COLO668 (cell line): ENCODE measurements at regions not wholly inside any gene's neighbourhood (a gene's known extent, or its start where the extent isn't known, plus 50 kb on each side); places are given as distances from the start of the nearest gene placed in this dataset.
"Not testable (repeated sequence)": the region's sequence is repeated elsewhere in the genome, so short reads cannot be mapped to it uniquely, and the experiment has no call there.

Experiments used
- DNase-seq: peaks from one replicate; lab custom pipeline; 2025; ENCODE audit not compliant: unreplicated experiment; lab: John Stamatoyannopoulos, UW

DNA sequence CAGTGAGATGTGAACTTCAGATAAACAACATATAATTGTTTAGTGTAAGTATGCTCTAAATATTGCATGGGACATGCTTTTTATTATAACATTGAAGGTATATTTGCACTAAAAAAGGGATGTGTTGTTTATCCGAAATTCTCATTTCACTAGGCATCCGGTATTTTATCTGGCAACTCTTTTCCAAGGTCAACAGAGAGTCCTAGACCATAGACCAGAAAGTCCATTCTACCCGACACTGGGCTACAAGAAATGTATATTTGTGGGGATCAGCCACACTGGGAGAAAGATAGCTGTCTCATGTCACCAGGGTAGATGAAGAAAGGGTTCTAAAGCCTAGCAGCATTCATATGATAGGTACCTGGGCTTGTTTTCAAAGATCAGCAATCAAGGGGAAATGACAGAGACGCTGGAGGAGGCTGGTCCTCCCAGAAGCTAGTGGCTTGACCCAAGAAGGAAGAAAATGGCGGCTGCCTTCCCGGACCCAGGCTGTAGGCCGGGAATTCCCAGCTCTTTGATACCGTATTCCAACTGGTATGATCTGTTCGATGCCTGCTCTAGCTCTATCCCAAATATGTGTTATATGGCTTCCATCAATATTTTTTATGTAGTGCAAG lies 161.1 kb upstream of the IRF2BP2 start:
- no peak for DNase-seq

- DNase-seq, result no peak
These were observed 160.2 kb upstream of the IRF2BP2 start for GRCh38 chr1:234769986-234770795.

- no peak for DNase-seq
These were observed 159.5 kb upstream of the IRF2BP2 start for GRCh38 chr1:234769284-234769985.

- no peak for DNase-seq
These were observed 158.7 kb upstream of the IRF2BP2 start for GRCh38 chr1:234768569-234769283.

- no peak for DNase-seq
These were observed 158.2 kb upstream of the IRF2BP2 start for GRCh38 chr1:234768171-234768568.

DNA sequence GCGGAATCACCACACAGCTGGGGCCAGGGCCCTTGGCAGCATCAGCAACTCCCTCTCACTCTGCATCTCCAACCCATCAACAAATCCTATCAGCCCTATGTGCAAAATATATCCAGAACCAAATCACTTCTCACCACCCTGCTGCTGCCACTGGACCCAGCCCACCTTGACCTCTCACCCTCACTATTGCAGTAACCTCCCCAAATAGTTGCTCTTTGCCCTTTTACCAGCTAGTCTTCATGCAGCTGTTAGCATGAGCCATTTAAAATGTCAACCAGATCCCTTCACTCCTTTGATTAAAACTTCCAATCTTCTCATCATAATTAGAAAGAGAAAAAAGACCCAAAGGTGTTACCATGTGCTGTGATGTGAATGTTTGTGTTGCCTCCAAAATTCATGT lies 155.7 kb upstream of the IRF2BP2 start:
- DNase-seq, result no peak

GRCh38 chr1:234765181-234765580 lies 155.2 kb upstream of the IRF2BP2 start:
- no peak for DNase-seq

DNA sequence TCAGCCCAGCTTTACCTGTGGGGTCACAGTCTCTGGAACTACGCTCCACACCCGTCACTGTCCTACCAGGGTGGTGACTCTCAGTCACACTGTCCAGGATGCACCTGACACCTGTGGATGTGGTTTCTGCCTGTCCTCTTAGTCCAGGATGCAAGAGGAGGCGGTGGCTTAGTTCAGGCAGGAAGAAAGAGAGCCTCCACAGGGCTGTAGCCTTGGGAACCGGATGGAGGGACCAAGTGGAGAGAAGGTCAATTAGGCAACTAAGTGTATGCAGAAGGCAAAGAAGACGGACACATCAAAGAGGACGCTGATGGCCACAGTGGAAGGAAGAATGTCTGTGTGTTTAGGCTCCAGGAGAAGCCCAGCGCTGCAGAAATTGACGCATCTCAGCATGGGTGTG lies 153.9 kb upstream of the IRF2BP2 start:
- no peak for DNase-seq

- no peak for DNase-seq
These were observed 153.4 kb upstream of the IRF2BP2 start for GRCh38 chr1:234763367-234763766.

- DNase-seq, result not testable (repeated sequence)
These were observed 152.1 kb upstream of the IRF2BP2 start for GRCh38 chr1:234762127-234762526.

- no peak for DNase-seq
These were observed 150.3 kb upstream of the IRF2BP2 start for GRCh38 chr1:234760303-234760723.

DNA sequence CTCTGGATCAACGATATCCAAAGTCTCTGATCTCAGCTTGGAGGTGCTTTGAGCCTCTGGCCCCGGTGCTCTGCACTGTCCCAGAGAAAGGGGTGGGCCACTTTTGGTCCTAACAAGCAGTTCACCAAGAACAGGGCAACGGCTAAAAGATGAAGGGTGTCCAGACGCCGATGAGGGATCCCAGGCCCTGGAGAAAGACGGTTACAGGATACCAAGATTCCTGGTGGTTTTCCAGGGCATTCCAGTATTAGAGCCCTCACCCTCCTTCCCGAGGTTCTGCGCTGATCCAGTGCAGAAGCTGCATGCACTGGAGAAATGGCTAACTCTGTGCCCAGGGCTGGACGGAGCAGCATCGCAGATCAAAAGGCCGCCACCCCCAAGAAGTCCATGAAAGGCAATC lies 149.9 kb upstream of the IRF2BP2 start:
- no peak for DNase-seq

GRCh38 chr1:234758851-234759250 lies 148.9 kb upstream of the IRF2BP2 start:
- no peak for DNase-seq

GRCh38 chr1:234756857-234757256 lies 146.9 kb upstream of the IRF2BP2 start:
- no peak for DNase-seq

- DNase-seq, result no peak
These were observed 146.2 kb upstream of the IRF2BP2 start for GRCh38 chr1:234756066-234756774.

- no peak for DNase-seq
These were observed 145.5 kb upstream of the IRF2BP2 start for GRCh38 chr1:234755449-234755863.

DNA sequence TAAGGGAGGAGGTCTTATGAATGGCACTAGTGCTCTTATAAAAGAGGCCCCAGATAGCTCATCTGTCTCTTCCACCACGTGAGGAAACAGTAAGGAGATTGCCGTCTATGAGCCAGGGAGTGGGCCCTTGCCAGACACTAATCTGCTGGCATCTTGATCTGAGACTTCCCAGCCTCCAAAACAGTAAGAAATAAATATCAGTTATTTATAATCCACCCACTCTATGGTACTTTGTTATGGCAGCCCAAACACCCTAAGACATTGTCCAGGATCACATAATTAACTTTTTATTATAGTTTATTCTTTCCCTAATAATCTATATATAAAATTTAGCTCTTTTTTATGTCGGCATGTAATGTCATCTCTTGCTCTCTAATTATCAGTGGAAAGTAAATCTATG lies 144.0 kb upstream of the IRF2BP2 start:
- no peak for DNase-seq

DNA sequence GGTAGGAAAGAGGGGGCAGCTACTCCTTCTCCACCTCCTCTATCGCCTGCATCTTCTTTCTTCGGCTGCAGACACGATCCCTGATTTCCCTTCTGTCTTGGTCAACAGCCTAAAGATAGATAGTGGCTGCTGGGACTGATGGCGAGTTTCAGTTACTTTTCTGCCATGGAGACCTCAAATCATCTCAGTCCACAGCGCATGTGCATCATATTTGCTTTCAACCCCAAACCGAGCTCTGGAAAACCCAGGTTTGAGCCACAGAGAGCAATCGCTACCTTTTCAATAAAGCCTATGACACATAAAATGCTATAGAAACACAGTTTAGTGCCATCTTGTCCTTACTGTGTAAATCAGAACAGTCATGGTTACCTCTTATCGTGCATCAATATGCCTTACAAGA lies 142.9 kb upstream of the IRF2BP2 start:
- no peak for DNase-seq

DNA sequence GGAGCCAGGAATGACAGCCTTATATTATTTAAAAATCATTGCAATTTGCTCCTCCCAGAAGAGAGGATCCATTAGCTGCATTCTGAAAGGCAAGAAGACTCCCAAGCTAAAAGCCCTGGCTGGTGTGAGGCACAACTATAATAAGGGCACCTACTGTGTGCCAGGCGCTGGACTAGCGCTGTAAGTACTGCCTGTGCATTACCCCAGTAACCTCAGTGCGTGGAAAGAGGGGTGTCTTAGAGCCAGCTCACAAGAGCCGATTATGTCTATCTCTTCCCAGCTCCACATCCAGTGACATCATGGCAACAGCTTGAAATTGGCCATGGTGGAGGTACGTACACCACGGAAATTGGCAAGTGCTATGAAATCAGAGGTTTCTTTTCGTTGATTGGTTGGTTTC lies 141.7 kb upstream of the IRF2BP2 start:
- DNase-seq, result no peak

DNA sequence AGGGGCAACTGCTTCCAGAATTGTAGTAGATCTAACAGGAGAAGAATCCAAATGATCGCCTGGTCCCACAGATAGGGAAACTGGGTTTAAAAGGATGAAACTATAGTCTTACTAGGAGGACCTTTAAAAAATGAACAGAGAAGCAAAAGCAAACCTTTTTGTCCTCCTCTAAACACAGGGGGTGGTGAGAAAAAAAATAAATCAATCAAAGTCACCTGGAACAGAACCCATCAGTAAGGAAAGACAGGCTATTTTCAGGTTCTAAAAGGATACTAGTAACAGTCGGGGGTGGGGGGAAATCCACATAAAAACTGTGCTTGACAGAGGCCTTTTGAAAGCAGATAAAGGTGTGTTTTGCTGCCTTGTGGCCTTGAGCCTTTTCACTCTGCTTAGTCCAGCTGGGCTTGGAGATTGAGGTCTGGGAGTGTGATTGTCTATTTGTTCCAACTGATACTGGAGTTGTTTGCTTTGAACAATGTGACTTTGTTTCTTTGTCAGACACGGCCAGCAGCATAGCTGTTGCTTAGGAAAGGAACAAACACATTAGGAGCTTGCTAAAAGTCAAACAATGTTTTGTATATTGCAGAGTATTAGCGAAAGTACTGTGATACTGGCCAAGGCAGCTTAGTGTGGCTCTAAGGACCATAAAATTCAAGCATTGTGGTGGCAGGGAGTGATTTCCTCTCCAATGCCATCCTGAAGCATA lies 141.1 kb upstream of the IRF2BP2 start:
- DNase-seq, result peak; percentile 75
